ENCODE measurements at regions not wholly inside any gene's neighbourhood (a gene's known extent, or its start where the extent isn't known, plus 50 kb on each side); places are given as distances from the start of the nearest gene placed in this dataset.

DNA sequence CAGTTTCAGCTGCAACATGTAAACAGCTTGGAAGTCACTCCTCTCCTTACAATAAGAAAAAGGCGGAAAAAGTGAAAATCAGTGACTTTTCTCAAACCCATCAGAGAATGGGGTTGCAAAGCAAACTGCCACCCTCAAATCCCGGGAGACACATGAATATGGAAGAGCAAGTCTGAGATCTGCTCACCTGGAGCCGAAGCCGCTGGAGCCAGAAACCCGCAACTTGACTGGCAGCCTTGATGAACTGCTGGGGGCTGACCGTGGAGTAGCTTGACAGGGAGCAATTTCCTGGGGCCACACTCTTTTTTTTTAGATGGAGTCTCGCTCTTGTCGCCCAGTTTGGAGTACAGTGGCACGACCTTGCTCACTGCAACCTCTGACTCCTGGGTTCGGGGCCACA lies 208.2 kb downstream of the KIF26A start:
- Histone ChIP-seq H4K20me1 (ENCODE audit: insufficient read depth, low read length) (no peaks in the 10 kb centered on the region; the same call in 1 of the 2 replicates), H3K27me3 (ENCODE audit: insufficient read depth, low read length, poor library complexity) (no peaks in the 10 kb centered on the region), H2AFZ (ENCODE audit: low read depth, low read length) (no peak overlapping the region), H3K27ac (ENCODE audit: low read length) (no peak overlapping the region), H3K9me3 (ENCODE audit: insufficient read depth, low read length, severe bottlenecking) (no peaks in the 10 kb centered on the region), H3K36me3 (ENCODE audit: insufficient read depth, low read length) (no peaks in the 10 kb centered on the region), H3K4me1 (ENCODE audit: insufficient read depth, low read length) (no peaks in the 10 kb centered on the region), H3K4me2 (ENCODE audit: insufficient read depth, low read length) (no peak overlapping the region), H3K4me3 (ENCODE audit: low read depth in 1 of 2, low read length in 2 of 2) (no peak overlapping the region), H3K79me2 (ENCODE audit: insufficient read depth, low read length) (no peaks in the 10 kb centered on the region), H3K9ac (ENCODE audit: low read depth, low read length) (no peak overlapping the region)
- no peak for ATAC-seq (ENCODE audit: insufficient read depth, low read depth)
- DNase-seq: no peak
- TF ChIP-seq EZH2 (IDR thresholded peaks at IDR 0.05; ENCODE audit: borderline replicate concordance, low read depth, low read length, severe bottlenecking): no peak
- TF ChIP-seq, protein P1, sequence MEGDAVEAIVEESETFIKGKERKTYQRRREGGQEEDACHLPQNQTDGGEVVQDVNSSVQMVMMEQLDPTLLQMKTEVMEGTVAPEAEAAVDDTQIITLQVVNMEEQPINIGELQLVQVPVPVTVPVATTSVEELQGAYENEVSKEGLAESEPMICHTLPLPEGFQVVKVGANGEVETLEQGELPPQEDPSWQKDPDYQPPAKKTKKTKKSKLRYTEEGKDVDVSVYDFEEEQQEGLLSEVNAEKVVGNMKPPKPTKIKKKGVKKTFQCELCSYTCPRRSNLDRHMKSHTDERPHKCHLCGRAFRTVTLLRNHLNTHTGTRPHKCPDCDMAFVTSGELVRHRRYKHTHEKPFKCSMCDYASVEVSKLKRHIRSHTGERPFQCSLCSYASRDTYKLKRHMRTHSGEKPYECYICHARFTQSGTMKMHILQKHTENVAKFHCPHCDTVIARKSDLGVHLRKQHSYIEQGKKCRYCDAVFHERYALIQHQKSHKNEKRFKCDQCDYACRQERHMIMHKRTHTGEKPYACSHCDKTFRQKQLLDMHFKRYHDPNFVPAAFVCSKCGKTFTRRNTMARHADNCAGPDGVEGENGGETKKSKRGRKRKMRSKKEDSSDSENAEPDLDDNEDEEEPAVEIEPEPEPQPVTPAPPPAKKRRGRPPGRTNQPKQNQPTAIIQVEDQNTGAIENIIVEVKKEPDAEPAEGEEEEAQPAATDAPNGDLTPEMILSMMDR (IDR thresholded peaks at IDR 0.05; ENCODE audit: borderline replicate concordance, extremely low read depth, low read length, poor library complexity, severe bottlenecking): no peak

DNA sequence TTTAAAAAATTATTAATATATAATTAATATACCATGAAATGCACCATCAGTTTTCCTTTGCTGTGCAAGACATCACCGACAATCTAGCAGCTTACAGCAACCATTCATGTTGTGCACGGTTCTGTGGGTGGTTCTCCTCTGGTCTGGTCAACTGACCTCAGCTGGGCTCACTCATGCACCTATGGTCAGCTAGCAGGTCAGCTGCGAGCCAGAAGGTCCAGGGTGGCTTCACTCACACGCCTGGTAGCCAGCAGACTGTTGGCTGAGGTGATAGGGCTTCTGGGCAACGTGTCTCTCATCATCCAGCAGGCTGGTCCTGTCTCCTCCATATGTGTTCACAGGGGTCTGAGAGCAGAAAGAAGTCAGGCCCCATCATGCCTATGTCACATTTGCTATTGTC lies 210.4 kb downstream of the KIF26A start:
- Histone ChIP-seq H4K20me1 (ENCODE audit: insufficient read depth, low read length) (no peaks in the 10 kb centered on the region), H3K27me3 (ENCODE audit: insufficient read depth, low read length, poor library complexity) (no peaks in the 10 kb centered on the region), H3K36me3 (ENCODE audit: insufficient read depth, low read length) (no peaks in the 10 kb centered on the region), H3K9ac (ENCODE audit: low read depth, low read length) (no peak overlapping the region), H3K4me1 (ENCODE audit: insufficient read depth, low read length) (no peaks in the 10 kb centered on the region), H3K9me3 (ENCODE audit: insufficient read depth, low read length, severe bottlenecking) (no peaks in the 10 kb centered on the region), H3K4me3 (ENCODE audit: low read depth in 1 of 2, low read length in 2 of 2) (no peak overlapping the region), H2AFZ (ENCODE audit: low read depth, low read length) (no peak overlapping the region), H3K79me2 (ENCODE audit: insufficient read depth, low read length) (no peaks in the 10 kb centered on the region), H3K4me2 (ENCODE audit: insufficient read depth, low read length) (no peak overlapping the region), H3K27ac (ENCODE audit: low read length) (no peak overlapping the region)
- no peak for DNase-seq
- no peak for ATAC-seq (ENCODE audit: insufficient read depth, low read depth)
- TF ChIP-seq, protein P1 (IDR thresholded peaks at IDR 0.05; ENCODE audit: borderline replicate concordance, extremely low read depth, low read length, poor library complexity, severe bottlenecking): no peak
- TF ChIP-seq EZH2 (IDR thresholded peaks at IDR 0.05; ENCODE audit: borderline replicate concordance, low read depth, low read length, severe bottlenecking): no peak

DNA sequence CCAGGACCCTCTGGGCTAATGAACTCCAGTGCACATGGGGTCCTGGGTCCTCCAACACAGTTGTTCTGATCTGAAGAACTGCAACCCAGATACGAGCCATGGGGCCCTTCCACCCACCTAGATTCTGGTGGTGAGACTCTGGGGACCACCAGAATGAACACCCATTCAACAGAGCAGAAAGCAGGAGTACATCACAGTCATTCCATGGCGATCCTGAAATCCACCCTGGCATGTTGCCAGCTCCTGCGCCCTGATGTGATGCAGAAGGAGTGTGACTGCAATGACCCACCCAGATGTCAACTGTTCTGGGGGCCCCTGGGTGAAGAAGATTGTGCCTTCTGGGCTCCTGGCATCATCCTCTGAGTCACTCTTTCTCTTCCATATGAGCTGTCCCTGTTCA lies 211.6 kb downstream of the KIF26A start:
- DNase-seq (no peak), ATAC-seq (ENCODE audit: insufficient read depth, low read depth) (no peak)
- no peaks in the 10 kb centered on the region for H3K27me3 ChIP-seq (ENCODE audit: insufficient read depth, low read length, poor library complexity)
- no peaks in the 10 kb centered on the region for H3K79me2 ChIP-seq (ENCODE audit: insufficient read depth, low read length)
- no peak overlapping the region for H3K4me3 ChIP-seq (ENCODE audit: low read depth in 1 of 2, low read length in 2 of 2)
- TF ChIP-seq, protein P1 (IDR thresholded peaks at IDR 0.05; ENCODE audit: borderline replicate concordance, extremely low read depth, low read length, poor library complexity, severe bottlenecking): no peak
- TF ChIP-seq EZH2 (IDR thresholded peaks at IDR 0.05; ENCODE audit: borderline replicate concordance, low read depth, low read length, severe bottlenecking): no peak
- no peak overlapping the region for H3K27ac ChIP-seq (ENCODE audit: low read length)
- no peaks in the 10 kb centered on the region for H3K36me3 ChIP-seq (ENCODE audit: insufficient read depth, low read length)
- H3K9ac ChIP-seq (ENCODE audit: low read depth, low read length): no peak overlapping the region
- no peak overlapping the region for H2AFZ ChIP-seq (ENCODE audit: low read depth, low read length)
- H3K4me1 ChIP-seq (ENCODE audit: insufficient read depth, low read length): no peaks in the 10 kb centered on the region
- no peaks in the 10 kb centered on the region for H3K9me3 ChIP-seq (ENCODE audit: insufficient read depth, low read length, severe bottlenecking)
- H3K4me2 ChIP-seq (ENCODE audit: insufficient read depth, low read length): no peak overlapping the region
- no peaks in the 10 kb centered on the region for H4K20me1 ChIP-seq (ENCODE audit: insufficient read depth, low read length)
